ENCODE measurements at regions not wholly inside any gene's neighbourhood (a gene's known extent, or its start where the extent isn't known, plus 50 kb on each side); places are given as distances from the start of the nearest gene placed in this dataset.
"Not testable (repeated sequence)": the region's sequence is repeated elsewhere in the genome, so short reads cannot be mapped to it uniquely, and the experiment has no call there.

GRCh38 chr2:57444752-57445430 lies 601.7 kb upstream of the VRK2 start:
- no peak for DNase-seq

DNA sequence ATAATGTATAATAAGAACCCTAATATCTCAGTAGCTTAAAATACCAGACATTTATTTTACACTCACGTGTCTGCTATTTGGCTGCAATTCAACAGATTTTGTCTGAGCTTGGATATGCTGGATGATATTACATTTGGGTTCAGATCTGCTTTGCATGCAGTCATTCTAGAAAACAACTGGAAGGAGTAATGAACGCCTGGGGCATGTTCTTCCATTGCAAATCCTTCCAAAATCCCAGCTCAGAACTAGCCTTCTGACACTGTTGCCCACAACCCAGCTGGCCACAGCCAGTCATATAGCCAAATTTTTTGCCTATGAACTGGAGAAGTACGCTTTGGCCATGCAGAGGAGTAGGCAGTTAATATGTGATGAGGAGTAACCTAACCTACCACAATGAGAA lies 597.8 kb upstream of the VRK2 start:
- DNase-seq: no peak

DNA sequence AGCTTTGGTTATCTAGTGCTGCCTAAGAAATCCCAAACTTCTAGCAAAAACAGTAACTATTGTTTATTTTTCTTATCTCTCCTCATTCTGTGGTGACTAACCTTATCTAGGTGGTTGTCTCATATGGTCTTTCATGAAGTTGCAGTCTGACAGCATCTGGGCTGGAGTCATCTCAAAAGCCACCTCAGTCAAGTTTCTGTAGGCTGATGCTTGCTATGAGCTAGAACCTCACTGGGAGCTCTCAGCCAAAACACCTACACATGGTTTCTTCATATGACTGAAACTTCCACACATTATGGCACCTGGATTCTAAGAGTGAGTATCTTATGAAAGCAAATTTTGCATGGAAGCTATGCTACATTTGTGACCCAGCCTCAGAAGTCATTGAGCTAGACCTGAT lies 596.4 kb upstream of the VRK2 start:
- no peak for DNase-seq

DNA sequence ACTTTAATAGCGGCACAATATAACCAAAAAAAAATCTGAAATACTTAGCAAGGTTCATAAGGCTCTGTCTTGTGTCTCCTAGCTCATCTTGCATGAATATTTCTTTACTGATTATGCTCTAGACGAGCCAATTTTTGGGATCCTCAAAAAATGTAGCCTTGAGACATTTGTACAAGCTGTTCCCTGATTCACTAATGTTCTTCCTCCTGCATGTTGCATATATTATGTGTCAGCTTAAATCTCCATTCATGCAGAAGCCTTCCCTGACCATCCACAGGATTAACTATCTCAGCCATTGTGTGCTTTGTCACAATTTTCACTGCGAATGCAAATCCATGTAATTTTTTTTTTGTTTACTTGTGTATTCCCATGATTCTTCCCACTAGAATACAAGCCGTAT lies 594.0 kb upstream of the VRK2 start:
- DNase-seq: no peak

DNA sequence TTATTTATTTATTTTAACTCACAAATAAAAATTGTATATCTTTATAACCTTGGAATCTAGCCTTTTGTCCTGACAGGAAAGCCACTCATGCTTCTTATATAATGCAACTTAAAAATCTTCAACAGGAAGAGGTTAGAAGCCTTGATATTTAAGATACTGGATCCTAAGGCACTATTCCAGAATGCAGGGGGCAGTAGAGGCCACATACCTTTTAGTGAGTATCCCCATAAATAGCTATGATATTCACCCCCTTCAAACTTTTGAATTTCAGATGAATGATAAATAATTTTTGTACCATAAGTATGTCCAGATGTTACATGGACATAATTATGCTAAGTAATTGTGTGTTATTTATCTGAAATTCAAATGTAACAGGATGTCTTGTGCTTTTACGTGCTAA lies 592.7 kb upstream of the VRK2 start:
- DNase-seq: no peak

DNA sequence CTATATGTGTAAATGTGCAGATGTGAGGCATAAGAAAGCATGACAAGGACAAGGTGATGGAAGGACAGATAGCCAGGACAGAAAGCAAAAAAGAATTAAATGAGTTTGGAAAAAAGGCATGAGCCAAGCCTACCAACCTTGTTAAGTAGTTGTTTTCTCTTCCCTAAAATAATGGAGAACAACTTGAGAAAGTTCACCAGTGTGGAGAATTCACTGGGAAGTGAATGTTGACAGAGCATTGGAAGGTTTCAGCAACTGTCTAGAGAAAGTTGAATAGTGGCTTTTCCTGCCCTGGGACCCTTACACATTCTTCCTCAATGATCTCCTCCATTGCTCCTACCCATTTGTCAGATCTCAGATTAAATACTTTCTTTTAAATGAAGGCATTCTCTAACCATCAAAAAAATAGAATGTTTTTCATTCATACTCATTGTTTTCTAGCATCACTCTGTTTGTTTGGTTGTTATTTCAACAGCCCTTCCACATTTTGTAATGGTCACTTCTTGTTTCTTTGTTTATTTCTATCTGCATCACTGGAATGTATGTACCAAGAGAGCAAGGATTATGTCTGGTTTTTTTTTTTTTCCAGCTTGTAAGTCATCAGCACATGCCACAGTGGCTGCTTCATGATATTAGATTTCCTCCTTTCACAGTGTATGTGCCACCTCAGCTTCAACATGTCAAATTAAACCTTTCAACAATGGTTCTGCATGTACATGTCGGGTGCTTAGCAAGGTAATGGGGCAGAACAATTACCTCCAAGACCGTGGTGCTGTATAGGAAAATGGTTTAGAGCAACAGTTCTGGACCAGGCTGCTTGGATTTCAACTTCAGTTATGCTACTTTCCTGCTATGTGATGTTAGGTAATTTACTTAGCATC lies 586.0 kb upstream of the VRK2 start:
- DNase-seq: peak; percentile 31

- no peak for DNase-seq
Measured at GRCh38 chr2:57461624-57462023, 585.0 kb upstream of the VRK2 start.

- DNase-seq: no peak
Measured at GRCh38 chr2:57465067-57465466, 581.5 kb upstream of the VRK2 start.

DNA sequence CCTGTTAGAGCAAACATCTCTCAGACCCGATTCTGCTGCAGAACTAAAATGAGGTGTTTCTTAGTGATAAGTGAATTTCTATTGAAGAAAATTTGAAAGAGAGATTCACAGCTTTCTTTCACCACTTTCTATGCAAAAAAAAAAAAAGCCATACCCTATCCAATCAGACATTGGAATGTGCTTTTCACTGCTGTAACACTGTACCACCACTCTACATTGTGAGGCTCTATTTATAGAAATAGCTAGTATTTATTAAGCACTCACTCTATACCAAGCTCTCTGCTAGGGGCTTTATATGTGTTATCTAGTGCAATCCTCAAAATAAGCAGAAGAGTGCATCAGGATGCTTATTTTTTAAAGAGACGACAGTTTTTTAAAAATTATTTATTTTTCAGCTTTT lies 580.6 kb upstream of the VRK2 start:
- DNase-seq: no peak

- DNase-seq: no peak
Measured at GRCh38 chr2:57475391-57475790, 571.2 kb upstream of the VRK2 start.

GRCh38 chr2:57479981-57480380 lies 566.6 kb upstream of the VRK2 start:
- no peak for DNase-seq

GRCh38 chr2:57488061-57488460 lies 558.5 kb upstream of the VRK2 start:
- no peak for DNase-seq

GRCh38 chr2:57490741-57491140 lies 555.9 kb upstream of the VRK2 start:
- no peak for DNase-seq

- no peak for DNase-seq
Measured at GRCh38 chr2:57491213-57491612, 555.4 kb upstream of the VRK2 start.

DNA sequence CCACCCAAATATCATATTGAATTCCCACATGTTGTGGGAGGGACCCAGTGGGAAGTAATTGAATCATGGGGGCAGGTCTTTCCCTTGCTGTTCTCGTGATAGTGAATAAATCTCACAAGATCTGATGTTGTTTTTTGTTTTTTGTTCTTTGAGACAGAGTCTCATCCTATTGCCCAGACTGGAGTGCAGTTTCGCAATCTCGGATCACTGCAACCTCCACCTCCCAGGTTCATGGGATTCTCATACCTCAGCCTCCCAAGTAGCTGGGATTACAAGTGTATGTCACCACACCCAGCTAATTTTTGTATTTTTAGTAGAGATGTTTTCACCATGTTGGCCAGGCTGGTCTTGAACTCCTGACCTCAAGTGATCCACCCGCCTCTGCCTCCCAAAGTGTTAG lies 552.6 kb upstream of the VRK2 start:
- not testable (repeated sequence) for DNase-seq

DNA sequence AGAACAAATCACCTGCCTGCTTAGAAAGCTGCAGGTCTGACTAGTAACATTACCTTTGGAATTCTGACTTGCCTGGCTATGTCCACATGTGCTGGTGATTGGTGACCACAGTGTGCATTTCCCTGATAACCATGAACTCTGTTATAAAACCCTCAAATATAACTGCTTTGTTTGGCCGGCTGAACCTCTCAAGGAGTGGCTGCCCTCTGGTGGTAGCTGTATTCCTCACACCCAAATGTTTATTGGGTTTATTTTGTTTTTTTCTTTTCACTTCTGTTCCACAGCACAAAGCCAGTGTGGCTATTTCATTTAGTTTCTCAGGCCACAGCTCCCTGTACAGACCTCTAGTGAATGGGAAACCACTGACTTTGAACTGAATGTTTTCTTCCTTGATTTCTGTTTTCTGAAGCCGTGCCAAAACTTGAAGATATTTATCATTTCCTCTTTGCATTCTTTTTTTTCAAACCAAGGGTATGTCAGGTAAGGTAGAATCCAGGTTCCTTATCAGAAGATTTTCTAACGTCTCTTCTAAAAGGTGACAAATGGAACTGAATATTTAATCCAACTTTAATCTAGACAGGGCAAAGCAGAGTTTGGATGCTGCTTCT lies 549.0 kb upstream of the VRK2 start:
- DNase-seq: peak; percentile 55

DNA sequence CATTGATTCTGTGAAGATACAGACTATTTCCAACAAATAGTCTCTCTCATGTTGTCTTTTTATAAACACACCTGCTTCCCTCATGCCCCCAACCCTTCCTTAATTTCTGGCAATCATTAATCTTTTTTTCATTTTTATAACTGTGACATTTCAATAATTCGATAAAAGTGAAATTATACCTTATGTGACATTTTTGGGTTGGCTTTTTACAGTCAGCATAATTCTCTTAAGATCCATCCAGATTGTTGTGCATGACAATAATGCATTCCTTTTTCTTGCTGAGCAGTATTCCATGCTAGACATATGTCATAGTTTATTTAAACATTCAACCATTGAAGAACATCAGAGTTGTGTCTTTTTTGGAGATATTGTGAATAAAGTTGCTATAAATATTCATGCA lies 541.8 kb upstream of the VRK2 start:
- DNase-seq: no peak

DNA sequence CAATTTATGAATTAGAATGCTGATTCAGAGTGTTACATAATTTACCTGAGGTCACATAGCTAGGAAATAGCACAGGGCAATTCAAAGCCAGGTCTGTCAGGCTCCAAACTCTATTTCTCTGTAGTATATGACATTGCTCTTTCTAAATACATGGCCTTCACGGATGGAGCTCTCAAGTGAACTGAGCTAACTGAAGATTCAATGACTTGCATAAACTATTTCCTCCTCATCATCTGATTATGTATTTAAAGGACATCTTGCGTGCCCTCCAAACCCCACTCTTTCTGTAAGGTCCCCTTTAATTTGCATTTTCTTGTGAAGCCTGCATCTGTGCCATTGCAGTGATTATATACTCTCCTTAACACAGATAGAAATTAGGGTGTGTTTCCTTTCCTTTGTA lies 537.4 kb upstream of the VRK2 start:
- no peak for DNase-seq

DNA sequence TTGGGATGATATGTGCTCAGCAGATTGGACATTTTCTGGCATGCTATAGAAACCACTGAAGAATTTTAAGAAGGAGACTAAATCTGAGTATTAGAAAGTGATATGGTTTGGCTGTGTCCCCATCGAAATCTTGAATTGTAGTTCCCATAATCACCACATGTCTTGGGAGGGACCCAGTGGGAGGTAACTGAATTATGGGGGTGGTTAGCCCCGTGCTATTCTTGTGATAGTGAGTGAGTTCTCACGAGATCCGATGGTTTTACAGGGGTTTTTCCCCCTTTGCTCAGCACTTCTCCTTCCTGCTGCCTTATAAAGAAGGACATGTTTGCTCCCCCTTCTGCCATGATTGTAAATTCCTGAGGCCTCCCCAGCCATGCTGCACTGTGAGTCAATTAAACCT lies 535.9 kb upstream of the VRK2 start:
- no peak for DNase-seq

DNA sequence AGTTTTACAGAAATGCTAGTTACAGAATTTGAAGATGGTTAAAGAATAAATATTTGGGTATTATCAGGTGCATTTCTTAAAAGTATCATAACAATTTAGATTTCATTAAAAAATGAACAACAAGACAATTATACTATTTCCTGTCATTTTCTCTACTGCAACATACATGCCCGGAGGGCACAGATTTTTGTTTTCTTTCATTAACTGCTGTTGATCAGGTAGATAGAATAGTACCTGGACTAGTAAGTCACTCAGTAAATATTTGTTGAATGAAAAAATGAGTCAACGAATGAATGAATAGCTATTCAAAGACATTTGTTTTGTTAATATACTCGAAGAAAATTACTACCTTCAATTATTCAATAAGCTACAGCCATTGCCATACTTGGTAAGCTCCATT lies 531.2 kb upstream of the VRK2 start:
- no peak for DNase-seq

DNA sequence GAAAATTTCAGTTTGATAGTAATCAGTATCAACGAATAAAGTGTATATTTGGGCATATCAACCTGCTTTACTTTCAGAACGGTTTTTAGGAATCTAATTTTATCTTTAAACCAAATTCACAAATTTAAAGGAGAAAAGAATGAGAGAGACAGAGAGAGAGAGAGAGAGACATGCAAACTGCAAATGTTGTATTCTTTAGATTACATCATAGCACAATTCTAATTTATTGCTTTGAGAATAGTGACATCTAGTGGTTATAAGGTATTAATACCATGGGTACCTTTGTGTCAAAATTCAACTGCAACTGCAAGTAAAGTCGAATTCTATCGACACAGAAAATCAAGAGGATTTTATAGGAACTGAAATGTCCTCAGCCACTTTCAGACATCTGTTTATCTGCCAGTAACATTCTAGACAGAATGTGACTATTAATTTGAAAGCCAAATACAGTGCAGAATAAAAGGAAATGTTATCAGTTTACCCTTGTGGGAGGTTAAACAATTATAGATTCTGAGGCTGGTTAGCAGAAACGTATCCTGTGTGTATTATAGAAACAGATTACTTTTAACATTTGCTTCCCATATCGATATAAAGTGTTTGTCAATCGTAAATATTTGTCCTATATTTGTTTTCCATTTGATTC lies 529.8 kb upstream of the VRK2 start:
- peak; percentile 87 for DNase-seq

- DNase-seq: no peak
Measured at GRCh38 chr2:57523304-57523703, 523.3 kb upstream of the VRK2 start.

- DNase-seq: no peak
Measured at GRCh38 chr2:57527685-57528084, 518.9 kb upstream of the VRK2 start.

DNA sequence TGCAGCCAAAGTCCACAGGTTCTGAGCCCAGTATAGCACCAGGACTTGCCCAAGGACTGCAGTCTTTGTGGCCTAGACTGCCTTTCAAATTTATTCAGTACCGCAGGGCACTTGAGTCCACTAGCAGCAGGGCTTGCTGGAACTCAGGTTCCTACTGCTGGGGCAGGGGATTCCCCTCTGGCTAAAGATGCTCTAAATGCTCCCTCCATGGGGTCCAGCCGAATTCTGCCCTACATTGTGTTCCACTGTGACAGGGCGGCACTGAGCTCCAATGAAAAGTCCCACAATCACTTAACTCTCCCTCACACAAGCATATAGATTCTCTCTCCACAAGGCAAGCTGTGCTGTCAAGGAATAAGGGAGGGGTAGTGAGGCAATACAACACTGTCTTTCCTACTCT lies 518.1 kb upstream of the VRK2 start:
- no peak for DNase-seq

All from NCI-H510A treated with DMSO at 0.1 percent for 48 hours (cell line).